RWPE1 (cell line): ENCODE measurements at regions not wholly inside any gene's neighbourhood (a gene's known extent, or its start where the extent isn't known, plus 50 kb on each side); places are given as distances from the start of the nearest gene placed in this dataset.

Source experiments
- CTCF ChIA-PET: fragments of 350-600 bp; sonication (Branson Sonifier 250); formaldehyde crosslinking; extraction: SDS; loops from one replicate; lab custom pipeline; 2021; lab: Yijun Ruan, JAX
- POLR2A ChIA-PET: fragments of 400-600 bp; formaldehyde crosslinking; extraction: SDS; loops from one replicate; lab custom pipeline; 2020; ENCODE audit warnings: antibody characterized with exemption; ENCODE audit not compliant: low non-redundant PET; lab: Yijun Ruan, JAX
- DNase-seq: peaks from one replicate; pipeline ENCODE4 v3.0.0; 2012; ENCODE audit warnings: low spot score
- H3K27ac ChIP-seq: fragments of 450-650 bp; 2 replicates; pipeline ENCODE4 v1.5.1; 2017
- TF ChIP-seq, protein P1 (sequence below): fragments of 450-650 bp; conservative IDR thresholded peaks from 2 replicates; pipeline ENCODE4 v1.5.1; 2017; ENCODE audit warnings: low read depth, mild to moderate bottlenecking

DNA sequence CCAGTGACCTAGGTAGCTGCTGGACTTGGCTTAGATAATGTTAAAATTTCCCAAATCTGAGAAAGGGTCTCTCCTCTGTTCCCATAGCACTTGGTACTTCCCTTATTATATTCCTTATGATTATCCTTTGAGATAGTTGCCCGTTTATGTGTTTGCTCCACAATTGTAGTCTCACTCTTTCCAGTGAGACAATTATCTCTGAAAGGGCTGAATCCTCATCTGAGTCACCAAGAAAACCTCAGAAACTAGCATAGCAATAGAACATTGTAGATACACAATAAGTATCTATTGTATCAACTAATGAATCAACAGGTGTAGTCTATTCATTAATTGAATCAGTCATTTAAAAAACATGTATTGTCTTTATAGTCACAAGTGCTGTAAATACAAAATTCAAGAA, 119.1 kb upstream of the FAR2 start:
- POLR2A ChIA-PET, result no interaction called here
- TF ChIP-seq, protein P1, sequence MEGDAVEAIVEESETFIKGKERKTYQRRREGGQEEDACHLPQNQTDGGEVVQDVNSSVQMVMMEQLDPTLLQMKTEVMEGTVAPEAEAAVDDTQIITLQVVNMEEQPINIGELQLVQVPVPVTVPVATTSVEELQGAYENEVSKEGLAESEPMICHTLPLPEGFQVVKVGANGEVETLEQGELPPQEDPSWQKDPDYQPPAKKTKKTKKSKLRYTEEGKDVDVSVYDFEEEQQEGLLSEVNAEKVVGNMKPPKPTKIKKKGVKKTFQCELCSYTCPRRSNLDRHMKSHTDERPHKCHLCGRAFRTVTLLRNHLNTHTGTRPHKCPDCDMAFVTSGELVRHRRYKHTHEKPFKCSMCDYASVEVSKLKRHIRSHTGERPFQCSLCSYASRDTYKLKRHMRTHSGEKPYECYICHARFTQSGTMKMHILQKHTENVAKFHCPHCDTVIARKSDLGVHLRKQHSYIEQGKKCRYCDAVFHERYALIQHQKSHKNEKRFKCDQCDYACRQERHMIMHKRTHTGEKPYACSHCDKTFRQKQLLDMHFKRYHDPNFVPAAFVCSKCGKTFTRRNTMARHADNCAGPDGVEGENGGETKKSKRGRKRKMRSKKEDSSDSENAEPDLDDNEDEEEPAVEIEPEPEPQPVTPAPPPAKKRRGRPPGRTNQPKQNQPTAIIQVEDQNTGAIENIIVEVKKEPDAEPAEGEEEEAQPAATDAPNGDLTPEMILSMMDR, result no peak

GRCh38 chr12:29032446-29032845, 116.6 kb upstream of the FAR2 start:
- POLR2A ChIA-PET, result no interaction called here
- CTCF ChIA-PET, result no interaction called here
- DNase-seq, result no peak
- H3K27ac ChIP-seq, result no peak overlapping the region
- TF ChIP-seq, protein P1, result no peak

More for the DNA sequence above, 119.1 kb upstream of the FAR2 start:
- CTCF ChIA-PET, result no interaction called here
- H3K27ac ChIP-seq, result no peak overlapping the region
- DNase-seq, result no peak

DNA sequence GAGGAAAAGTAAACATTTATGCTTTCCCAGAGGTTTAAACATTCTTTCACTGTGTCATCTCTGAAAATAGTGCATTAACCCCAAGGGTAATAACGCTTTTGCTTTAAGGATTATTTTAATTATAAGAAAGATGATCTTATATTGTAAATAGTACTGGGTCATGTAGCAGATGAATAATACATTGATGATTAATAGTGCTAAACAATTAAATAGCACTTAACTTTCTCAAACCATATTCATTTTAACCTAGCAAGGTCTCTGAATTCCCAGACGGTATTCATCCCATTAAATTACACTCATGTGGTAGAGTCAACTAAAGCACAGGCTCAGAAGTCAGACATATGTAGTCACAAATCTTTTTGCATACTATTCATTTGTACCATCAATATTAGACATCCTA, 115.6 kb upstream of the FAR2 start:
- TF ChIP-seq, protein P1, result no peak
- DNase-seq, result no peak
- H3K27ac ChIP-seq, result no peak overlapping the region
- POLR2A ChIA-PET, result no interaction called here
- CTCF ChIA-PET, result no interaction called here

DNA sequence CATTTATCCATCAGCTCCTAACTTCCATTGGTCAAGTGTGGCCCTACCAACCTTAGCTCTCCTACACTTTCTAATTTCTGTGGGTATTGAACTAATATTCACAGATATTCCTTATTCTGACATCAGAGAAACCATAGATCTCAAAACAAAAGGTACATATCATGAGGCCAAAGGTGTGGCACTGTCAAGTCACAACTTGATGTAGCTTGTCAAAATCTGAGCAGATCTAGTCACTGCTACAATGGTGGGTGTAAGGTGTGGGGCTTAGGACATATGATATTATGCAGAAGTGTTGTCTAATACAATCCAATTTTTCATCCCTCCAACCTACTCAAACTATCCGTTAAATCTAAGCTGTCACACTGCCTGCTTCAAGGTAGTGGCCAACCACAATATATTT, 114.0 kb upstream of the FAR2 start:
- POLR2A ChIA-PET, result no interaction called here
- no peak overlapping the region for H3K27ac ChIP-seq
- CTCF ChIA-PET, result interaction anchor here (0.7 kb wide), 1 partner anchor 10 kb away, joined by 3 read pairs; no protein-coding TSS in a partner anchor
- no peak for DNase-seq
- TF ChIP-seq, protein P1, result no peak

DNA sequence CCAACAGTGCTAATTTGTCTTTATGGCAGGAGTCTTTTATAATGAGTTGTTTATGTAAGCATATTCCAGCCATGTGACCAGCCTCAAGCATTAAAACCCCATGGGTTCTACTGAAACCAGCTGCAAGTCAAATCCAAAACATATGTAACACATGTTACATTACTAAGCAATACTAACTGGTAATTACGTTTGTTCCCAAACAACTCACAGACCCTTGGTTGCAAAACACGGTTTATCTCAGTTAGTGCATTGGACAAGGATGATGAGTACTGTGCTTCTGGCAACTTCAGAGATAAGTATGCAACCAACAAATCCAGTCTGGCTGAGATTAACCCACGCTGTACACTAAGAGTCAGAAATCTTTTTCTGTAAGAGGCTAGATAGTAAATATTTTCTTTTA, 110.1 kb upstream of the FAR2 start:
- no peak overlapping the region for H3K27ac ChIP-seq
- CTCF ChIA-PET, result no interaction called here
- POLR2A ChIA-PET, result no interaction called here
- TF ChIP-seq, protein P1, result no peak
- no peak for DNase-seq

DNA sequence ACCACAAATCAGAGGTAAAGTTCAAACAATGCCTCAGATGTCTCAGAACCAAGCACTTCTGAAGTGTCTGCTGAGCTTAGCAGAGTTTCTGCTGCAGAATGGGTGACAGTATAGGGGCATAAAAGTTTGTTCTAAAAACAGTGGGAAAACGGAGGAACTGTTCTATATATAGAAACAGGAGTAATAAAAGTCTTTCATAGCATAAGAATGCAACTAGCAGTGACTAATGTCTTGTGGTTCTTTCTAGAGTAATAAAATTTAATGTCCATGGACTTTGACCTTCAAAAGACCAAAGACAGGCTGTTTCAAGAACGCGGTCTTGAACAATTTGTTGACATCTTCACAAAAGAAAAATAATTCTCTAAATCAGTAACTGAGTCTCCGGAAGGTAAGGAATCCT, 107.5 kb upstream of the FAR2 start:
- CTCF ChIA-PET, result no interaction called here
- H3K27ac ChIP-seq, result no peak overlapping the region

More for the DNA sequence above, 107.5 kb upstream of the FAR2 start:
- POLR2A ChIA-PET, result no interaction called here
- peak; percentile 13 for DNase-seq
- TF ChIP-seq, protein P1, result no peak
